ENCODE measurements at regions not wholly inside any gene's neighbourhood (a gene's known extent, or its start where the extent isn't known, plus 50 kb on each side); places are given as distances from the start of the nearest gene placed in this dataset.

DNA sequence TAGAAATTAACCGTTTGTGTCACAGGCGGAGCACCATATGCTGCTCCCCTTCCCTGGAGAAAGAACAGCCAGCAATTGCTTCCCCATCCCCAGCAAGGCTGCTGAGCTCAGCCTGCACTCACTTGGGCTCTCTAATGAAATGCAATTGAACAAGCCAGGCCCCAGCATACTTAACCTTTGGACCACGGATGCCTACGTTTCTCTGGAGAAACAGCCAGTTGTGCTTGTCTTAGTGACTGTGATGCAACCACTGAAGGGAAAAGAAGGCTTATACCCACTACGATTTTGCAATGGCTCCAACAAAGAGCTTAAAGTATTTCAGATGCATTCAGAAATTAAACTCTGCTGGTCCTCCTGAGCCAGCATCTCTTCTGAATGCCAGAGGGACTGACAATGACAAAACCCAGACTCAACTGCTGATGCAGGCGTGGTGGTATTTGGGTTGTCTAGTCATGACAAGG lies 51.3 kb upstream of the SESN3 start:
- ChIA-PET POLR2A (no interaction called here), CTCF (interaction anchor here (0.8 to 1.9 kb wide), 2 partner anchors 14 to 16 kb away, joined by 3 to 8 read pairs; no protein-coding TSS in a partner anchor)
- Histone ChIP-seq H3K4me1 (ENCODE audit: control insufficient read depth in 1 of 2, insufficient read depth in 2 of 2, low read depth in 1 of 2, low read length in 1 of 2) (peaks cover 0 to 5% of the 10 kb centered on the region in 2 experiments; a peak in 1 of 4 replicates), H3K9ac (no peak overlapping the region), H3K4me3 (ENCODE audit: low read depth in 2 of 2, low read length in 1 of 2) (no peak overlapping the region), H3K79me2 (ENCODE audit: insufficient read depth) (no peaks in the 10 kb centered on the region), H3K36me3 (replicated peaks in 1 of 2; ENCODE audit: control insufficient read depth in 1 of 2, insufficient read depth in 2 of 2, low read length in 1 of 2) (no peaks in the 10 kb centered on the region), H3K27me3 (ENCODE audit: insufficient read depth) (0 out of 2 replicates have a peak, but pooled peaks cover 4% of the 10 kb centered on the region), H3K27ac (ENCODE audit: low read depth in 2 of 2, low read length in 1 of 2) (no peak overlapping the region), H3F3A (replicated peaks; ENCODE audit: insufficient read depth) (no peaks in the 10 kb centered on the region), H3K9me2 (no peaks in the 10 kb centered on the region), H3K9me3 (no peaks in the 10 kb centered on the region), H2AFZ (ENCODE audit: low read depth) (no peak overlapping the region), H4K20me1 (ENCODE audit: insufficient read depth) (no peaks in the 10 kb centered on the region), H3K4me2 (no peak overlapping the region)
- 64% methylated on average over 5 of the region's 6 CpGs for WGBS (ENCODE audit: low lambda C conversion rate)
- TF ChIP-seq, protein P1, sequence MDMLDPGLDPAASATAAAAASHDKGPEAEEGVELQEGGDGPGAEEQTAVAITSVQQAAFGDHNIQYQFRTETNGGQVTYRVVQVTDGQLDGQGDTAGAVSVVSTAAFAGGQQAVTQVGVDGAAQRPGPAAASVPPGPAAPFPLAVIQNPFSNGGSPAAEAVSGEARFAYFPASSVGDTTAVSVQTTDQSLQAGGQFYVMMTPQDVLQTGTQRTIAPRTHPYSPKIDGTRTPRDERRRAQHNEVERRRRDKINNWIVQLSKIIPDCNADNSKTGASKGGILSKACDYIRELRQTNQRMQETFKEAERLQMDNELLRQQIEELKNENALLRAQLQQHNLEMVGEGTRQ (IDR thresholded peaks at IDR 0.05; ENCODE audit: borderline replicate concordance, low read depth, low read length), result no peak
- TF ChIP-seq RCOR1 (IDR thresholded peaks at IDR 0.05; ENCODE audit: low read length) (no peak), FOSL2 (IDR thresholded peaks at IDR 0.05; ENCODE audit: borderline replicate concordance, low read depth) (no peak)
- no peak for DNase-seq
